Frontal cortex (tissue), 3 donors: ENCODE measurements at regions not wholly inside any gene's neighbourhood (a gene's known extent, or its start where the extent isn't known, plus 50 kb on each side); places are given as distances from the start of the nearest gene placed in this dataset.

Source experiments
- DNase-seq, 2 donors: peaks; one replicate each; pipeline ENCODE4 v3.0.0; 2012; ENCODE audit warnings: low spot score in 2 of 2
- FAIRE-seq: peaks from 2 replicates; lab custom pipeline; 2012; peaks lifted over from hg19 to GRCh38; lab: Jason Lieb, UNC
- donor health status: control.
- donor health status: control.
- donor health status: control.

GRCh38 chr22:46086577-46087335 lies 63.6 kb upstream of the PPARA start:
- FAIRE-seq: no peak

GRCh38 chr22:46087336-46087690 lies 63.0 kb upstream of the PPARA start:
- DNase-seq (no peak), FAIRE-seq (no peak)

More at GRCh38 chr22:46086577-46087335, 63.6 kb upstream of the PPARA start:
- DNase-seq: no peak

GRCh38 chr22:46087816-46088277 lies 62.5 kb upstream of the PPARA start:
- FAIRE-seq (peak; percentile 76), DNase-seq (peak; percentile 85 to 91)

GRCh38 chr22:46088541-46089311 lies 61.6 kb upstream of the PPARA start:
- FAIRE-seq: no peak

GRCh38 chr22:46089426-46090035 lies 60.8 kb upstream of the PPARA start:
- DNase-seq (no peak), FAIRE-seq (no peak)

More at GRCh38 chr22:46088541-46089311, 61.6 kb upstream of the PPARA start:
- DNase-seq: no peak

- no peak for FAIRE-seq
- no peak for DNase-seq
Observed at GRCh38 chr22:46090036-46090591, 60.2 kb upstream of the PPARA start.

GRCh38 chr22:46090631-46091201 lies 59.6 kb upstream of the PPARA start:
- FAIRE-seq (no peak), DNase-seq (no peak)

- FAIRE-seq (no peak), DNase-seq (no peak)
Observed at GRCh38 chr22:46091277-46091977, 58.9 kb upstream of the PPARA start.

- DNase-seq (no peak), FAIRE-seq (no peak)
Observed at GRCh38 chr22:46092011-46092410, 58.3 kb upstream of the PPARA start.

- FAIRE-seq (no peak), DNase-seq (no peak)
Observed at GRCh38 chr22:46092670-46093410, 57.5 kb upstream of the PPARA start.

GRCh38 chr22:46093796-46094195 lies 56.5 kb upstream of the PPARA start:
- FAIRE-seq: no peak

GRCh38 chr22:46094676-46095075 lies 55.6 kb upstream of the PPARA start:
- FAIRE-seq (no peak), DNase-seq (no peak)

More at GRCh38 chr22:46093796-46094195, 56.5 kb upstream of the PPARA start:
- no peak for DNase-seq

- FAIRE-seq: no peak
- no peak for DNase-seq
Observed at GRCh38 chr22:46096051-46096450, 54.3 kb upstream of the PPARA start.

GRCh38 chr22:46096706-46097230 lies 53.6 kb upstream of the PPARA start:
- DNase-seq: no peak
- no peak for FAIRE-seq

GRCh38 chr22:46097268-46097900 lies 52.9 kb upstream of the PPARA start:
- DNase-seq (no peak), FAIRE-seq (no peak)

- no peak for FAIRE-seq
- no peak for DNase-seq
Observed at GRCh38 chr22:46098525-46099475, 51.5 kb upstream of the PPARA start.

- DNase-seq (no peak), FAIRE-seq (no peak)
Observed at GRCh38 chr22:46099740-46100139, 50.6 kb upstream of the PPARA start.
